ENCODE measurements at regions not wholly inside any gene's neighbourhood (a gene's known extent, or its start where the extent isn't known, plus 50 kb on each side); places are given as distances from the start of the nearest gene placed in this dataset.

DNA sequence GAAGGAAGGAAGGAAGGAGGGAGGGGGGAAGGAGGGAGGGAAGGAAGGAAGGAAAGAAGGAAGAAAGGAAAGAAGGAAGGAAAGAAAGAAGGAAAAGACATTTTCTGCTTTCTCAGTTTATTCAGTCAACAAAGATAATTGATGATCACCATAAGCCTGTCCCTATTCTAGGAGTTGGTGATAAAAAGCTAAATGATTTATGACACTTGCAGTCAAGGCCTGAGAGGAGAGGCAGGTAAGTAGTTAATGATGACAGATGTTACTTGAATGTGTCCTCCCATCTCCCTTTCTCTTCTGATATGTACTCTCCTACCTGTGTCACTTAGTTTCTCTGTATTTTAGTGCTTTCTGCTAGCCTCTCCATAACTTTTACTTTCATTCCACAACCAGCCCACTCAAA, 141.3 kb downstream of the SLITRK6 start:
- TF ChIP-seq, protein P1, sequence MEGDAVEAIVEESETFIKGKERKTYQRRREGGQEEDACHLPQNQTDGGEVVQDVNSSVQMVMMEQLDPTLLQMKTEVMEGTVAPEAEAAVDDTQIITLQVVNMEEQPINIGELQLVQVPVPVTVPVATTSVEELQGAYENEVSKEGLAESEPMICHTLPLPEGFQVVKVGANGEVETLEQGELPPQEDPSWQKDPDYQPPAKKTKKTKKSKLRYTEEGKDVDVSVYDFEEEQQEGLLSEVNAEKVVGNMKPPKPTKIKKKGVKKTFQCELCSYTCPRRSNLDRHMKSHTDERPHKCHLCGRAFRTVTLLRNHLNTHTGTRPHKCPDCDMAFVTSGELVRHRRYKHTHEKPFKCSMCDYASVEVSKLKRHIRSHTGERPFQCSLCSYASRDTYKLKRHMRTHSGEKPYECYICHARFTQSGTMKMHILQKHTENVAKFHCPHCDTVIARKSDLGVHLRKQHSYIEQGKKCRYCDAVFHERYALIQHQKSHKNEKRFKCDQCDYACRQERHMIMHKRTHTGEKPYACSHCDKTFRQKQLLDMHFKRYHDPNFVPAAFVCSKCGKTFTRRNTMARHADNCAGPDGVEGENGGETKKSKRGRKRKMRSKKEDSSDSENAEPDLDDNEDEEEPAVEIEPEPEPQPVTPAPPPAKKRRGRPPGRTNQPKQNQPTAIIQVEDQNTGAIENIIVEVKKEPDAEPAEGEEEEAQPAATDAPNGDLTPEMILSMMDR (IDR thresholded peaks at IDR 0.05; ENCODE audit: low read depth, low read length, poor library complexity, severe bottlenecking): no peak
- TF ChIP-seq EZH2phosphoT487 (IDR thresholded peaks at IDR 0.05; ENCODE audit: borderline replicate concordance, low read length): no peak

Data from DOHH2 (cell line).